H1 (cell line): ENCODE measurements at regions not wholly inside any gene's neighbourhood (a gene's known extent, or its start where the extent isn't known, plus 50 kb on each side); places are given as distances from the start of the nearest gene placed in this dataset.

ENCODE experiments used
- CTCF ChIA-PET: fragments of 300-600 bp; sonication (Branson Sonifier 250); formaldehyde crosslinking; loops from one replicate; lab custom pipeline; 2021; ENCODE audit not compliant: partially characterized antibody; lab: Charles Lee
- POLR2A ChIA-PET: fragments of 300-600 bp; sonication (Branson Sonifier 250); formaldehyde crosslinking; loops from one replicate; lab custom pipeline; 2021; ENCODE audit warnings: inconsistent platforms; ENCODE audit not compliant: partially characterized antibody; lab: Charles Lee
- DNase-seq, 2 experiments: peaks; one replicate each; pipeline versions ENCODE4 v3.0.0 to v3.0.0-alpha.2; 2010 to 2022; ENCODE audit warnings: low spot score in 2 of 2, low read depth in 1 of 2, mixed read lengths in 1 of 2
- FAIRE-seq: peaks from 2 replicates; lab custom pipeline; 2011; peaks lifted over from hg19 to GRCh38; lab: Jason Lieb, UNC
- H2AFZ ChIP-seq: 2 replicates; pipeline ENCODE4 v1.8.1; 2012; ENCODE audit warnings: low read length, inconsistent platforms
- H2AK5ac ChIP-seq: 2 replicates; pipeline ENCODE4 v1.6.1; 2013; ENCODE audit warnings: low read depth, low read length
- H2BK120ac ChIP-seq: replicated peaks from 2 replicates; pipeline ENCODE3; 2013; ENCODE audit warnings: low read depth, low read length, inconsistent platforms
- H2BK12ac ChIP-seq: 2 replicates; pipeline ENCODE4 v1.6.1; 2013; ENCODE audit warnings: low read depth, low read length
- H2BK15ac ChIP-seq: 2 replicates; pipeline ENCODE4 v1.6.1; 2013; ENCODE audit warnings: low read length
- H2BK20ac ChIP-seq: 2 replicates; pipeline ENCODE4 v1.6.1; 2013; ENCODE audit warnings: low read length
- H2BK5ac ChIP-seq: 2 replicates; pipeline ENCODE4 v1.6.1; 2013; ENCODE audit warnings: low read depth, low read length
- H3K14ac ChIP-seq: 2 replicates; pipeline ENCODE4 v1.6.1; 2013; ENCODE audit warnings: inconsistent platforms; ENCODE audit not compliant: insufficient read length
- H3K18ac ChIP-seq: 2 replicates; pipeline ENCODE4 v1.6.1; 2013; ENCODE audit warnings: low read length; ENCODE audit errors: extremely low read depth
- H3K23ac ChIP-seq: 2 replicates; pipeline ENCODE4 v1.6.1; 2013; ENCODE audit warnings: inconsistent platforms; ENCODE audit not compliant: insufficient read length
- H3K23me2 ChIP-seq: 2 replicates; pipeline ENCODE4 v1.6.1; 2013; ENCODE audit warnings: low read depth, low read length
- H3K27ac ChIP-seq: 2 replicates; pipeline ENCODE4 v1.6.1; 2011; ENCODE audit warnings: low read depth, low read length, inconsistent platforms
- H3K27me3 ChIP-seq, 4 experiments: replicated peaks in 1 of 4; 1 replicate in 1 of 4; 2 replicates in 3 of 4; pipeline versions ENCODE4 v1.6.1 to v1.8.1; 2011 to 2013; ENCODE audit warnings: low read length in 3 of 4, mild to moderate bottlenecking in 3 of 4, inconsistent platforms in 2 of 4, mixed read lengths in 2 of 4, moderate library complexity in 1 of 4; ENCODE audit not compliant: control insufficient read depth in 3 of 4, insufficient read depth in 3 of 4; ENCODE audit errors: extremely low read depth in 1 of 4
- H3K36me3 ChIP-seq, 4 experiments: 2 replicates each; pipeline versions ENCODE4 v1.6.1 to v1.8.1; 2011 to 2013; ENCODE audit warnings: mild to moderate bottlenecking in 4 of 4, low read length in 3 of 4, moderate library complexity in 2 of 4, control low read depth in 1 of 4, inconsistent platforms in 1 of 4; ENCODE audit not compliant: insufficient read depth in 4 of 4, control insufficient read depth in 2 of 4
- H3K4ac ChIP-seq: replicated peaks from 2 replicates; pipeline ENCODE3; 2013; ENCODE audit warnings: low read length, low read depth, mixed read lengths, inconsistent platforms; ENCODE audit not compliant: insufficient read length
- H3K4me1 ChIP-seq, 4 experiments: replicated peaks in 1 of 4; 1 replicate in 1 of 4; 2 replicates in 3 of 4; pipeline versions ENCODE4 v1.6.1 to v1.8.1; 2011 to 2013; ENCODE audit warnings: low read length in 3 of 4, inconsistent platforms in 2 of 4, mixed read lengths in 1 of 4; ENCODE audit not compliant: insufficient read depth in 4 of 4, control insufficient read depth in 3 of 4
- H3K4me2 ChIP-seq, 2 experiments: 2 replicates each; pipeline versions ENCODE4 v1.6.1 to v1.8.1; 2011 to 2013; ENCODE audit warnings: low read depth in 2 of 2, low read length in 2 of 2, control low read depth in 1 of 2, inconsistent platforms in 1 of 2, mild to moderate bottlenecking in 1 of 2; ENCODE audit not compliant: insufficient read depth in 1 of 2
- H3K4me3 ChIP-seq, 4 experiments: fragments of 200-600, 300-600 bp in 1 of 4; sonication (generic), shearing (Covaris generic), sonication (Bioruptor Twin) in 1 of 4; 2 replicates each; pipeline versions ENCODE4 v1.5.1 to v1.8.1; 2011 to 2016; ENCODE audit warnings: low read length in 4 of 4, low read depth in 3 of 4, control low read depth in 2 of 4, inconsistent platforms in 2 of 4, mild to moderate bottlenecking in 2 of 4, mixed read lengths in 1 of 4, moderate library complexity in 1 of 4; ENCODE audit not compliant: insufficient read depth in 2 of 4; ENCODE audit errors: extremely low read depth in 1 of 4
- H3K56ac ChIP-seq: replicated peaks from 2 replicates; pipeline ENCODE3; 2013; ENCODE audit warnings: low read depth, mild to moderate bottlenecking, mixed read lengths, low read length, inconsistent platforms; ENCODE audit not compliant: insufficient read length
- H3K79me1 ChIP-seq: 2 replicates; pipeline ENCODE4 v1.6.1; 2013; ENCODE audit warnings: low read depth, low read length, control low read depth
- H3K79me2 ChIP-seq, 2 experiments: 2 replicates each; pipeline versions ENCODE4 v1.6.1 to v1.8.1; 2012 to 2013; ENCODE audit warnings: low read length in 2 of 2, mild to moderate bottlenecking in 2 of 2, inconsistent platforms in 1 of 2; ENCODE audit not compliant: insufficient read depth in 2 of 2, control insufficient read depth in 1 of 2
- H3K9ac ChIP-seq, 4 experiments: replicated peaks in 1 of 4; 1 replicate in 1 of 4; 2 replicates in 3 of 4; pipeline versions ENCODE4 v1.6.1 to v1.8.1; 2011 to 2013; ENCODE audit warnings: low read depth in 3 of 4, low read length in 3 of 4, control low read depth in 2 of 4, mild to moderate bottlenecking in 2 of 4, moderate library complexity in 2 of 4, inconsistent platforms in 1 of 4; ENCODE audit errors: extremely low read depth in 1 of 4
- H3K9me3 ChIP-seq, 2 experiments: 2 replicates each; pipeline versions ENCODE4 v1.6.1 to v1.8.1; 2012 to 2013; ENCODE audit warnings: mild to moderate bottlenecking in 2 of 2, moderate library complexity in 2 of 2, control low read depth in 1 of 2, inconsistent platforms in 1 of 2, low read depth in 1 of 2, low read length in 1 of 2, mixed read lengths in 1 of 2; ENCODE audit not compliant: insufficient read depth in 2 of 2
- H4K20me1 ChIP-seq, 2 experiments: replicated peaks in 1 of 2; 2 replicates each; pipeline versions ENCODE3 to v1.8.1; 2011 to 2013; ENCODE audit warnings: inconsistent platforms in 2 of 2, low read length in 2 of 2, mild to moderate bottlenecking in 1 of 2; ENCODE audit not compliant: insufficient read depth in 2 of 2, control insufficient read depth in 1 of 2
- H4K5ac ChIP-seq: 2 replicates; pipeline ENCODE4 v1.6.1; 2013; ENCODE audit warnings: low read length, low read depth, mixed read lengths, inconsistent platforms; ENCODE audit not compliant: insufficient read length
- H4K8ac ChIP-seq: 2 replicates; pipeline ENCODE4 v1.8.0; 2013; ENCODE audit warnings: mild to moderate bottlenecking, moderate library complexity, low read length, inconsistent platforms; ENCODE audit not compliant: insufficient read depth; ENCODE audit errors: extremely low read depth
- H4K91ac ChIP-seq: replicated peaks from 2 replicates; pipeline ENCODE3; 2013; ENCODE audit warnings: low read length, mixed read lengths, inconsistent platforms; ENCODE audit not compliant: insufficient read length
- ASH2L ChIP-seq: fragments of 200-600, 300-600 bp; sonication (generic); IDR thresholded peaks from one replicate; pipeline ENCODE4 v1.7.1; 2017; ENCODE audit warnings: low read length
- ATF2 ChIP-seq: IDR thresholded peaks from 2 replicates; pipeline ENCODE4 v1.6.1; 2012; ENCODE audit warnings: low read length, inconsistent platforms
- ATF3 ChIP-seq: IDR thresholded peaks from 2 replicates; pipeline ENCODE4 v1.6.1; 2011; ENCODE audit warnings: low read depth, mild to moderate bottlenecking, low read length; ENCODE audit not compliant: insufficient read depth
- BACH1 ChIP-seq: IDR thresholded peaks from 2 replicates; pipeline ENCODE4 v1.6.1; 2012; ENCODE audit warnings: low read length, improper control_type of control experiment
- CBX5 ChIP-seq: fragments of 300-800, 300-1000 bp; sonication (generic); IDR thresholded peaks from 2 replicates; pipeline ENCODE4 v1.7.1; 2016; ENCODE audit warnings: antibody characterized with exemption, low read length, low read depth
- CTBP2 ChIP-seq: IDR thresholded peaks from 2 replicates; pipeline ENCODE4 v1.7.0; 2011; ENCODE audit warnings: borderline replicate concordance, mild to moderate bottlenecking, moderate library complexity, mixed read lengths, low read length; ENCODE audit not compliant: insufficient read depth, insufficient read length
- EGR1 ChIP-seq: IDR thresholded peaks from 2 replicates; pipeline ENCODE4 v1.6.1; 2011; ENCODE audit warnings: low read depth, low read length, borderline replicate concordance
- POLR2AphosphoS5 ChIP-seq: IDR thresholded peaks from 2 replicates; pipeline ENCODE4 v1.6.1; 2011; ENCODE audit warnings: low read depth, low read length
- SRF ChIP-seq: IDR thresholded peaks from 2 replicates; pipeline ENCODE4 v1.6.1; 2011; ENCODE audit warnings: mild to moderate bottlenecking, low read depth, low read length, moderate library complexity
- TAF7 ChIP-seq: optimal IDR thresholded peaks from 2 replicates; pipeline ENCODE3; 2011; ENCODE audit warnings: low read depth, mild to moderate bottlenecking, inconsistent platforms, low read length, moderate library complexity, borderline replicate concordance
- TCF12 ChIP-seq: IDR thresholded peaks from 2 replicates; pipeline ENCODE4 v1.6.1; 2011; ENCODE audit warnings: low read depth, mild to moderate bottlenecking, low read length
- TEAD4 ChIP-seq: IDR thresholded peaks from 2 replicates; pipeline ENCODE4 v1.6.1; 2012; ENCODE audit warnings: low read depth, low read length, inconsistent platforms, mixed read lengths
- YY1 ChIP-seq: IDR thresholded peaks from 2 replicates; pipeline ENCODE4 v1.6.1; 2011; ENCODE audit warnings: low read depth, mild to moderate bottlenecking, low read length
- WGBS, 2 experiments: shearing (Covaris generic) in 1 of 2; methylation state at CpG; one replicate each; pipeline versions ENCODE4 v1.1.6 to v1.1.7; 2013 to 2015; ENCODE audit warnings: low lambda C conversion rate in 2 of 2, mixed read lengths in 2 of 2, inconsistent platforms in 1 of 2, low coverage in 1 of 2, missing lambda C conversion rate in 1 of 2; ENCODE audit not compliant: insufficient replicate concordance in 2 of 2, insufficient coverage in 1 of 2, insufficient read length in 1 of 2; ENCODE audit errors: extremely low coverage in 1 of 2, missing lambda C conversion rate in 1 of 2; 5-methylcytosine and 5-hydroxymethylcytosine counted together

DNA sequence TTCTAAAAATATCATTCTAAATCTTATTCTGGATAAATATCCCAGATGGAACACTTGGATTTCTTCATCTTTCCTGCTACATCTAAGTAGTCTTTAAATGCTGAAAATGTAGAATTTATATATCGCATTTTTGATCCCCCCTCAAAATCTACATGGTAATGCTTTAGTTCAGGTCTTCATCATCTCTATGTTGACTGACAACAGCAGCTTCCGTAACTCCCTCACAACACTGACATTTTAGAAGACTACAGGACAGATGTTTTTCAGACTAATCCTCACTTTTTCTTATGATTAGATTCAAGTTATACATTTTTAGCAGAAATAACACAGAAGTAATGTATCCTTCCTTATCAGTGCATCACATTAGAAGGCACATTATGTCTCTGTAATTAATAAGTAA is 336.5 kb downstream of the LMO4 start:
- no peak overlapping the region for H3K27ac ChIP-seq
- no peak overlapping the region for H2AK5ac ChIP-seq
- 98% methylated on average over 2 of the region's 2 CpGs; no CpG with 5 or more reads in 1 of the 2 experiments for WGBS, 2 experiments
- FAIRE-seq (no peak), DNase-seq (no peak)
- no peak overlapping the region for H2BK5ac ChIP-seq
- H4K20me1 ChIP-seq: no peaks in the 10 kb centered on the region
- H3K79me1 ChIP-seq: no peaks in the 10 kb centered on the region
- H3K9ac ChIP-seq: no peak overlapping the region
- H3K23ac ChIP-seq: no peak overlapping the region
- no peak overlapping the region for H2BK15ac ChIP-seq
- H2BK20ac ChIP-seq: no peak overlapping the region
- H3K23me2 ChIP-seq: no peaks in the 10 kb centered on the region
- no peak overlapping the region for H3K4me3 ChIP-seq
- H3K4me2 ChIP-seq: no peak overlapping the region
- H3K14ac ChIP-seq: no peak overlapping the region
- no peak overlapping the region for H4K91ac ChIP-seq
- no peak overlapping the region for H2BK12ac ChIP-seq
- H2AFZ ChIP-seq: no peak overlapping the region
- peaks cover 0 to 4% of the 10 kb centered on the region in 2 experiments; a peak in 2 of 4 replicates for H3K9me3 ChIP-seq
- H3K18ac ChIP-seq: no peak overlapping the region
- H3K36me3 ChIP-seq: no peaks in the 10 kb centered on the region
- ChIA-PET POLR2A (no interaction called here), CTCF (interaction anchor here (0.6 kb wide), 1 partner anchor 141 kb away, joined by 3 read pairs; no protein-coding TSS in a partner anchor)
- no peak overlapping the region for H2BK120ac ChIP-seq
- H3K79me2 ChIP-seq: no peaks in the 10 kb centered on the region
- H3K56ac ChIP-seq: no peak overlapping the region
- no peaks in the 10 kb centered on the region for H3K27me3 ChIP-seq
- H4K5ac ChIP-seq: no peak overlapping the region
- H4K8ac ChIP-seq: no peak overlapping the region
- no peak overlapping the region for H3K4ac ChIP-seq
- H3K4me1 ChIP-seq: no peaks in the 10 kb centered on the region
- TF ChIP-seq SRF (no peak), POLR2AphosphoS5 (no peak), ATF3 (no peak), CTBP2 (no peak), CBX5 (no peak), ASH2L (no peak), TAF7 (no peak), EGR1 (no peak), ATF2 (no peak), BACH1 (no peak), YY1 (no peak), TCF12 (no peak), TEAD4 (no peak)
